SK-N-SH treated with all-trans-retinoic acid at 6 μM for 48 hours (cell line): ENCODE measurements at regions not wholly inside any gene's neighbourhood (a gene's known extent, or its start where the extent isn't known, plus 50 kb on each side); places are given as distances from the start of the nearest gene placed in this dataset.

Experiments used
- ATAC-seq: fragments of 200-7000 bp; cut with Tn5 transposase; 3 replicates; pipeline ENCODE4 v1.9.1; 2020; ENCODE audit warnings: mild to moderate bottlenecking, moderate library complexity
- ARNTL ChIP-seq: fragments of 450-650 bp; formaldehyde crosslinking; IDR thresholded peaks from 2 replicates; pipeline ENCODE4 v1.5.0; 2020; ENCODE audit warnings: low read depth, mild to moderate bottlenecking, moderate library complexity, borderline replicate concordance
- BACH2 ChIP-seq: fragments of 250-450 bp; sonication (Bioruptor Pico); IDR thresholded peaks from 2 replicates; pipeline ENCODE4 v1.9.0; 2021; ENCODE audit warnings: mild to moderate bottlenecking, borderline replicate concordance
- CSDC2 ChIP-seq: fragments of 250-450 bp; sonication (Bioruptor Pico); IDR thresholded peaks from 2 replicates; pipeline ENCODE4 v1.5.0; 2020; ENCODE audit warnings: mild to moderate bottlenecking, moderate library complexity
- CSRNP3 ChIP-seq: fragments of 250-450 bp; sonication (Bioruptor Pico); IDR thresholded peaks from 2 replicates; pipeline ENCODE4 v1.5.1; 2021; ENCODE audit warnings: mild to moderate bottlenecking, moderate library complexity
- ESRRG ChIP-seq: fragments of 250-450 bp; sonication (Bioruptor Pico); IDR thresholded peaks from 2 replicates; pipeline ENCODE4 v1.6.1; 2021; ENCODE audit warnings: mild to moderate bottlenecking
- GLIS3 ChIP-seq: fragments of 250-450 bp; sonication (Bioruptor Pico); IDR thresholded peaks from 2 replicates; pipeline ENCODE4 v1.5.0; 2020; ENCODE audit warnings: mild to moderate bottlenecking, moderate library complexity
- OSR1 ChIP-seq: fragments of 250-450 bp; sonication (Bioruptor Pico); IDR thresholded peaks from 2 replicates; pipeline ENCODE4 v1.8.0; 2022; ENCODE audit warnings: moderate library complexity, mild to moderate bottlenecking, inconsistent platforms
- PPARA ChIP-seq: fragments of 250-450 bp; sonication (Bioruptor Pico); IDR thresholded peaks from 2 replicates; pipeline ENCODE4 v1.5.0; 2020; ENCODE audit warnings: mild to moderate bottlenecking, borderline replicate concordance
- RARB ChIP-seq: fragments of 250-450 bp; sonication (Bioruptor Pico); IDR thresholded peaks from 2 replicates; pipeline ENCODE4 v1.8.0; 2021; ENCODE audit warnings: mild to moderate bottlenecking, moderate library complexity
- SNAI2 ChIP-seq: fragments of 250-450 bp; sonication (Bioruptor Pico); IDR thresholded peaks from 2 replicates; pipeline ENCODE4 v1.5.0; 2020; ENCODE audit warnings: mild to moderate bottlenecking, moderate library complexity
- TCF4 ChIP-seq: fragments of 250-450 bp; sonication (Bioruptor Pico); IDR thresholded peaks from 2 replicates; pipeline ENCODE4 v1.8.0; 2021; ENCODE audit warnings: mild to moderate bottlenecking, moderate library complexity, borderline replicate concordance
- TOX ChIP-seq: fragments of 250-450 bp; sonication (Bioruptor Pico); IDR thresholded peaks from 2 replicates; pipeline ENCODE4 v1.8.0; 2021; ENCODE audit warnings: mild to moderate bottlenecking, moderate library complexity, borderline replicate concordance
- ZC3H10 ChIP-seq: fragments of 250-450 bp; sonication (Bioruptor Pico); IDR thresholded peaks from 2 replicates; pipeline ENCODE4 v1.5.1; 2021; ENCODE audit warnings: mild to moderate bottlenecking, moderate library complexity
- ZFP3 ChIP-seq: fragments of 250-450 bp; sonication (Bioruptor Pico); IDR thresholded peaks from 2 replicates; pipeline ENCODE4 v1.5.0; 2020; ENCODE audit warnings: mild to moderate bottlenecking, moderate library complexity
- ZFP30 ChIP-seq: fragments of 450-650 bp; formaldehyde crosslinking; IDR thresholded peaks from 2 replicates; pipeline ENCODE4 v1.5.0; 2022; ENCODE audit warnings: mild to moderate bottlenecking, moderate library complexity
- ZNF70 ChIP-seq: fragments of 450-650 bp; formaldehyde crosslinking; IDR thresholded peaks from 2 replicates; pipeline ENCODE4 v1.5.0; 2020; ENCODE audit warnings: mild to moderate bottlenecking, moderate library complexity
- ZNF8 ChIP-seq: fragments of 450-650 bp; formaldehyde crosslinking; IDR thresholded peaks from 2 replicates; pipeline ENCODE4 v1.5.0; 2020; ENCODE audit warnings: mild to moderate bottlenecking, moderate library complexity
- TF ChIP-seq, protein P1 (sequence below): fragments of 250-450 bp; sonication (Bioruptor Pico); IDR thresholded peaks from 2 replicates; pipeline ENCODE4 v1.5.0; 2020; ENCODE audit warnings: mild to moderate bottlenecking, moderate library complexity
- TF ChIP-seq, protein P2 (sequence below): fragments of 250-450 bp; sonication (Bioruptor Pico); IDR thresholded peaks from 2 replicates; pipeline ENCODE4 v1.8.0; 2020; ENCODE audit warnings: mild to moderate bottlenecking, moderate library complexity, borderline replicate concordance
- TF ChIP-seq, protein P3 (sequence below): fragments of 250-450 bp; sonication (Bioruptor Pico); IDR thresholded peaks from 2 replicates; pipeline ENCODE4 v1.8.0; 2021; ENCODE audit warnings: low read depth, mild to moderate bottlenecking, moderate library complexity, borderline replicate concordance
- TF ChIP-seq, protein P4 (sequence below): fragments of 250-450 bp; sonication (Bioruptor Pico); IDR thresholded peaks from 2 replicates; pipeline ENCODE4 v1.5.1; 2020; ENCODE audit warnings: low read depth, mild to moderate bottlenecking, moderate library complexity

DNA sequence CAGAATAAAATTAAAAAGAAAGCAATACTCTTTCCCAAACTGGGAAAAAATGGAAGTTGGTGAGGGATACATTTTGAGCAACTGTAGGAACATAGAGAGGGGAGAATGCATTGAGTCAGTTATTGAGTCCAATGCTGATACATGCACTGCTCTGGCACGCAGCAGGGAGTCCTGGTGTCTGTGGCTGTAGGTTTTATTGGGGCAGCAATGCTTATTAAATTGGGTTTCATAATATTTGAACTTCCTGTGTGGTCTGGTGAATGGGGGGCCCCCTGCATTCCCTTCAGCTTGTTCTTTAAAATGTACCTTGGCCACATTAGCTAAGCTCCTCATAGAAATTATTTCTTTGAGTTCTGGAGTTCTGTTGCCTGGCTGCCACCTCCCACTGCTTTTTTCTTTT lies 125.2 kb upstream of the ELAC2 start:
- no peak for TF ChIP-seq CSDC2
- no peak for TF ChIP-seq ARNTL
- TF ChIP-seq PPARA (CRISPR knock-in tag): no peak
- no peak for TF ChIP-seq TCF4 (CRISPR knock-in tag)
- TF ChIP-seq, protein P1, sequence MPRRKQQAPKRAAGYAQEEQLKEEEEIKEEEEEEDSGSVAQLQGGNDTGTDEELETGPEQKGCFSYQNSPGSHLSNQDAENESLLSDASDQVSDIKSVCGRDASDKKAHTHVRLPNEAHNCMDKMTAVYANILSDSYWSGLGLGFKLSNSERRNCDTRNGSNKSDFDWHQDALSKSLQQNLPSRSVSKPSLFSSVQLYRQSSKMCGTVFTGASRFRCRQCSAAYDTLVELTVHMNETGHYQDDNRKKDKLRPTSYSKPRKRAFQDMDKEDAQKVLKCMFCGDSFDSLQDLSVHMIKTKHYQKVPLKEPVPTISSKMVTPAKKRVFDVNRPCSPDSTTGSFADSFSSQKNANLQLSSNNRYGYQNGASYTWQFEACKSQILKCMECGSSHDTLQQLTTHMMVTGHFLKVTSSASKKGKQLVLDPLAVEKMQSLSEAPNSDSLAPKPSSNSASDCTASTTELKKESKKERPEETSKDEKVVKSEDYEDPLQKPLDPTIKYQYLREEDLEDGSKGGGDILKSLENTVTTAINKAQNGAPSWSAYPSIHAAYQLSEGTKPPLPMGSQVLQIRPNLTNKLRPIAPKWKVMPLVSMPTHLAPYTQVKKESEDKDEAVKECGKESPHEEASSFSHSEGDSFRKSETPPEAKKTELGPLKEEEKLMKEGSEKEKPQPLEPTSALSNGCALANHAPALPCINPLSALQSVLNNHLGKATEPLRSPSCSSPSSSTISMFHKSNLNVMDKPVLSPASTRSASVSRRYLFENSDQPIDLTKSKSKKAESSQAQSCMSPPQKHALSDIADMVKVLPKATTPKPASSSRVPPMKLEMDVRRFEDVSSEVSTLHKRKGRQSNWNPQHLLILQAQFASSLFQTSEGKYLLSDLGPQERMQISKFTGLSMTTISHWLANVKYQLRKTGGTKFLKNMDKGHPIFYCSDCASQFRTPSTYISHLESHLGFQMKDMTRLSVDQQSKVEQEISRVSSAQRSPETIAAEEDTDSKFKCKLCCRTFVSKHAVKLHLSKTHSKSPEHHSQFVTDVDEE (CRISPR knock-in tag): no peak
- no peak for TF ChIP-seq ZNF70
- no peak for TF ChIP-seq CSRNP3 (CRISPR knock-in tag)
- TF ChIP-seq RARB: no peak
- TF ChIP-seq BACH2: no peak
- TF ChIP-seq OSR1: no peak
- TF ChIP-seq ZC3H10 (CRISPR knock-in tag): no peak
- TF ChIP-seq, protein P2, sequence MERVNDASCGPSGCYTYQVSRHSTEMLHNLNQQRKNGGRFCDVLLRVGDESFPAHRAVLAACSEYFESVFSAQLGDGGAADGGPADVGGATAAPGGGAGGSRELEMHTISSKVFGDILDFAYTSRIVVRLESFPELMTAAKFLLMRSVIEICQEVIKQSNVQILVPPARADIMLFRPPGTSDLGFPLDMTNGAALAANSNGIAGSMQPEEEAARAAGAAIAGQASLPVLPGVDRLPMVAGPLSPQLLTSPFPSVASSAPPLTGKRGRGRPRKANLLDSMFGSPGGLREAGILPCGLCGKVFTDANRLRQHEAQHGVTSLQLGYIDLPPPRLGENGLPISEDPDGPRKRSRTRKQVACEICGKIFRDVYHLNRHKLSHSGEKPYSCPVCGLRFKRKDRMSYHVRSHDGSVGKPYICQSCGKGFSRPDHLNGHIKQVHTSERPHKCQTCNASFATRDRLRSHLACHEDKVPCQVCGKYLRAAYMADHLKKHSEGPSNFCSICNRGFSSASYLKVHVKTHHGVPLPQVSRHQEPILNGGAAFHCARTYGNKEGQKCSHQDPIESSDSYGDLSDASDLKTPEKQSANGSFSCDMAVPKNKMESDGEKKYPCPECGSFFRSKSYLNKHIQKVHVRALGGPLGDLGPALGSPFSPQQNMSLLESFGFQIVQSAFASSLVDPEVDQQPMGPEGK (CRISPR knock-in tag): no peak
- TF ChIP-seq ESRRG (CRISPR knock-in tag): no peak
- no peak for TF ChIP-seq ZFP3 (CRISPR knock-in tag)
- no peak for TF ChIP-seq TOX
- TF ChIP-seq, protein P3, sequence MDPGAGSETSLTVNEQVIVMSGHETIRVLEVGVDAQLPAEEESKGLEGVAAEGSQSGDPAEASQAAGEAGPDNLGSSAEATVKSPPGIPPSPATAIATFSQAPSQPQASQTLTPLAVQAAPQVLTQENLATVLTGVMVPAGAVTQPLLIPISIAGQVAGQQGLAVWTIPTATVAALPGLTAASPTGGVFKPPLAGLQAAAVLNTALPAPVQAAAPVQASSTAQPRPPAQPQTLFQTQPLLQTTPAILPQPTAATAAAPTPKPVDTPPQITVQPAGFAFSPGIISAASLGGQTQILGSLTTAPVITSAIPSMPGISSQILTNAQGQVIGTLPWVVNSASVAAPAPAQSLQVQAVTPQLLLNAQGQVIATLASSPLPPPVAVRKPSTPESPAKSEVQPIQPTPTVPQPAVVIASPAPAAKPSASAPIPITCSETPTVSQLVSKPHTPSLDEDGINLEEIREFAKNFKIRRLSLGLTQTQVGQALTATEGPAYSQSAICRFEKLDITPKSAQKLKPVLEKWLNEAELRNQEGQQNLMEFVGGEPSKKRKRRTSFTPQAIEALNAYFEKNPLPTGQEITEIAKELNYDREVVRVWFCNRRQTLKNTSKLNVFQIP (CRISPR knock-in tag): no peak
- TF ChIP-seq, protein P4, sequence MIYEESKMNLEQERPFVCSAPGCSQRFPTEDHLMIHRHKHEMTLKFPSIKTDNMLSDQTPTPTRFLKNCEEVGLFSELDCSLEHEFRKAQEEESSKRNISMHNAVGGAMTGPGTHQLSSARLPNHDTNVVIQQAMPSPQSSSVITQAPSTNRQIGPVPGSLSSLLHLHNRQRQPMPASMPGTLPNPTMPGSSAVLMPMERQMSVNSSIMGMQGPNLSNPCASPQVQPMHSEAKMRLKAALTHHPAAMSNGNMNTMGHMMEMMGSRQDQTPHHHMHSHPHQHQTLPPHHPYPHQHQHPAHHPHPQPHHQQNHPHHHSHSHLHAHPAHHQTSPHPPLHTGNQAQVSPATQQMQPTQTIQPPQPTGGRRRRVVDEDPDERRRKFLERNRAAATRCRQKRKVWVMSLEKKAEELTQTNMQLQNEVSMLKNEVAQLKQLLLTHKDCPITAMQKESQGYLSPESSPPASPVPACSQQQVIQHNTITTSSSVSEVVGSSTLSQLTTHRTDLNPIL (CRISPR knock-in tag): no peak

GRCh38 chr17:13140750-13141149 lies 122.9 kb upstream of the ELAC2 start:
- TF ChIP-seq BACH2 (no peak), ARNTL (no peak), ZFP3 (CRISPR knock-in tag) (no peak), GLIS3 (no peak), OSR1 (no peak), ZC3H10 (CRISPR knock-in tag) (no peak), PPARA (CRISPR knock-in tag) (no peak), ESRRG (CRISPR knock-in tag) (no peak), SNAI2 (CRISPR knock-in tag) (no peak), ZFP30 (CRISPR knock-in tag) (no peak), TOX (no peak), ZNF8 (CRISPR knock-in tag) (no peak)
- TF ChIP-seq, protein P3 (CRISPR knock-in tag): no peak
- TF ChIP-seq, protein P1 (CRISPR knock-in tag): no peak
- TF ChIP-seq, protein P2 (CRISPR knock-in tag): no peak
- ATAC-seq: no peak

More for the DNA sequence above, 125.2 kb upstream of the ELAC2 start:
- no peak for ATAC-seq
